SU-DHL-6 (cell line): ENCODE measurements at regions not wholly inside any gene's neighbourhood (a gene's known extent, or its start where the extent isn't known, plus 50 kb on each side); places are given as distances from the start of the nearest gene placed in this dataset.

Experiments used
- H2AFZ ChIP-seq: fragments of 200-600 bp; sonication (generic); 2 replicates; pipeline ENCODE4 v1.6.1; 2014; ENCODE audit warnings: low read depth, mild to moderate bottlenecking, moderate library complexity, mixed read lengths, antibody characterized with exemption, low read length; ENCODE audit not compliant: severe bottlenecking
- H3F3A ChIP-seq: fragments of 200-600 bp; shearing (Covaris generic); 2 replicates; pipeline ENCODE4 v1.6.0; 2016; ENCODE audit warnings: antibody characterized with exemption, mild to moderate bottlenecking; ENCODE audit not compliant: insufficient read depth
- H3K27ac ChIP-seq: fragments of 200-600 bp; sonication (generic); 2 replicates; pipeline ENCODE4 v1.5.1; 2016; ENCODE audit warnings: low read depth, mild to moderate bottlenecking, low read length, moderate library complexity, mixed read lengths
- H3K27me3 ChIP-seq: fragments of 200-600 bp; sonication (generic), shearing (Covaris generic); 2 replicates; pipeline ENCODE4 v1.6.0; 2014; ENCODE audit warnings: mild to moderate bottlenecking, low read length
- H3K36me3 ChIP-seq: fragments of 200-600 bp; sonication (generic); 2 replicates; pipeline ENCODE4 v1.6.1; 2014; ENCODE audit warnings: mild to moderate bottlenecking, low read length, mixed read lengths
- H3K4me2 ChIP-seq: fragments of 300-600, 200-600 bp; shearing (Covaris generic), sonication (generic); 2 replicates; pipeline ENCODE4 v1.6.0; 2014; ENCODE audit warnings: low read length, low read depth, mild to moderate bottlenecking; ENCODE audit not compliant: poor library complexity, severe bottlenecking
- H3K4me3 ChIP-seq: fragments of 200-600 bp; sonication (generic); 2 replicates; pipeline ENCODE4 v1.5.1; 2014; ENCODE audit warnings: antibody characterized with exemption, low read length, mild to moderate bottlenecking, mixed read lengths; ENCODE audit not compliant: insufficient read depth, poor library complexity, severe bottlenecking
- H3K79me2 ChIP-seq: fragments of 200-600 bp; sonication (generic); 2 replicates; pipeline ENCODE4 v1.6.1; 2014; ENCODE audit warnings: mild to moderate bottlenecking, low read length, moderate library complexity; ENCODE audit not compliant: insufficient read depth
- H3K9ac ChIP-seq: fragments of 200-600 bp; sonication (generic); 2 replicates; pipeline ENCODE4 v1.7.0; 2014; ENCODE audit warnings: mild to moderate bottlenecking, low read length
- H3K9me2 ChIP-seq: fragments of 200-600 bp; sonication (generic); replicated peaks from 2 replicates; pipeline ENCODE4 v1.6.1; 2014; ENCODE audit warnings: low read length; ENCODE audit not compliant: insufficient read depth
- H3K9me3 ChIP-seq: fragments of 200-600 bp; sonication (generic); 2 replicates; pipeline ENCODE4 v1.6.1; 2014; ENCODE audit warnings: low read length, mixed read lengths; ENCODE audit not compliant: insufficient read depth
- H4K20me1 ChIP-seq: fragments of 200-600 bp; sonication (generic); 2 replicates; pipeline ENCODE4 v1.6.1; 2014; ENCODE audit warnings: low read depth, mild to moderate bottlenecking, antibody characterized with exemption, low read length, moderate library complexity, mixed read lengths
- CTCF ChIP-seq: fragments of 200-600 bp; sonication (generic); IDR thresholded peaks from one replicate; pipeline ENCODE4 v1.5.1; 2017; ENCODE audit warnings: antibody characterized with exemption, mild to moderate bottlenecking, low read length, moderate library complexity; ENCODE audit not compliant: insufficient read depth, poor library complexity, severe bottlenecking
- EZH2phosphoT487 ChIP-seq: fragments of 200-600 bp; sonication (generic), shearing (Covaris generic); conservative IDR thresholded peaks from 2 replicates; pipeline ENCODE4 v1.6.1; 2018; ENCODE audit warnings: mild to moderate bottlenecking, antibody characterized with exemption, low read length, moderate library complexity, mixed read lengths

- no peaks in the 10 kb centered on the region for H3K9me3 ChIP-seq
- H4K20me1 ChIP-seq, result no peaks in the 10 kb centered on the region
- no peaks in the 10 kb centered on the region for H3K36me3 ChIP-seq
- no peaks in the 10 kb centered on the region for H3K79me2 ChIP-seq
- H3K27me3 ChIP-seq, result no peaks in the 10 kb centered on the region
- no peak overlapping the region for H2AFZ ChIP-seq
- peak overlapping the region; percentile 42 for H3K4me3 ChIP-seq
- no peak overlapping the region for H3K27ac ChIP-seq
- TF ChIP-seq CTCF (no peak), EZH2phosphoT487 (no peak)
- H3F3A ChIP-seq, result no peaks in the 10 kb centered on the region
- H3K4me2 ChIP-seq, result peak overlapping the region; percentile 41
- H3K9ac ChIP-seq, result no peak overlapping the region
- H3K9me2 ChIP-seq, result no peaks in the 10 kb centered on the region
Measured at GRCh38 chr2:176637486-176638166, 368.4 kb downstream of the MTX2 start.

GRCh38 chr2:176638167-176639015 lies 369.1 kb downstream of the MTX2 start:
- Histone ChIP-seq H3K9me2 (no peaks in the 10 kb centered on the region), H2AFZ (no peak overlapping the region), H3K27me3 (no peaks in the 10 kb centered on the region), H4K20me1 (no peaks in the 10 kb centered on the region), H3F3A (no peaks in the 10 kb centered on the region), H3K79me2 (no peaks in the 10 kb centered on the region), H3K9me3 (no peaks in the 10 kb centered on the region), H3K9ac (no peak overlapping the region), H3K4me3 (peak overlapping the region; percentile 42), H3K27ac (no peak overlapping the region), H3K36me3 (no peaks in the 10 kb centered on the region), H3K4me2 (peak overlapping the region; percentile 41)
- TF ChIP-seq EZH2phosphoT487 (no peak), CTCF (peak; percentile 41)

- TF ChIP-seq CTCF (no peak), EZH2phosphoT487 (no peak)
- Histone ChIP-seq H3K9me2 (no peaks in the 10 kb centered on the region), H3K4me3 (no peak overlapping the region), H2AFZ (no peak overlapping the region), H3K27me3 (no peaks in the 10 kb centered on the region), H3K9me3 (no peaks in the 10 kb centered on the region), H3K36me3 (no peaks in the 10 kb centered on the region), H4K20me1 (no peaks in the 10 kb centered on the region), H3F3A (no peaks in the 10 kb centered on the region), H3K9ac (no peak overlapping the region), H3K4me2 (no peak overlapping the region), H3K27ac (no peak overlapping the region), H3K79me2 (no peaks in the 10 kb centered on the region)
Measured at GRCh38 chr2:176639016-176639343, 369.7 kb downstream of the MTX2 start.
